Progenitor cell of endocrine pancreas (in vitro differentiated cells): ENCODE measurements at regions not wholly inside any gene's neighbourhood (a gene's known extent, or its start where the extent isn't known, plus 50 kb on each side); places are given as distances from the start of the nearest gene placed in this dataset.

Experiments
- DNase-seq: peaks from one replicate; pipeline ENCODE4 v3.0.0; 2021; ENCODE audit warnings: low spot score; ENCODE audit not compliant: unreplicated experiment
- H3K27ac Mint-ChIP-seq: 2 replicates; pipeline ENCODE4 v1.8.0; 2021; ENCODE audit warnings: mild to moderate bottlenecking, moderate library complexity, mixed read lengths
- H3K27me3 Mint-ChIP-seq: 2 replicates; pipeline ENCODE4 v1.8.0; 2021; ENCODE audit warnings: mixed read lengths
- H3K36me3 Mint-ChIP-seq: 2 replicates; pipeline ENCODE4 v1.8.0; 2022; ENCODE audit warnings: mixed read lengths; ENCODE audit not compliant: insufficient read depth
- H3K4me1 Mint-ChIP-seq: 2 replicates; pipeline ENCODE4 v1.8.0; 2021; ENCODE audit warnings: low read depth, mixed read lengths
- H3K4me3 Mint-ChIP-seq: 2 replicates; pipeline ENCODE4 v1.8.0; 2021; ENCODE audit warnings: low read depth, mild to moderate bottlenecking, moderate library complexity, mixed read lengths
- H3K9me3 Mint-ChIP-seq: 2 replicates; pipeline ENCODE4 v1.8.0; 2021; ENCODE audit warnings: low read depth, mixed read lengths
- TF ChIP-seq, protein P1 (sequence below): fragments of 200-600 bp; sonication (generic); IDR thresholded peaks from one replicate; pipeline ENCODE4 v1.5.0; 2021; ENCODE audit warnings: antibody characterized with exemption, mild to moderate bottlenecking; ENCODE audit not compliant: unreplicated experiment

DNA sequence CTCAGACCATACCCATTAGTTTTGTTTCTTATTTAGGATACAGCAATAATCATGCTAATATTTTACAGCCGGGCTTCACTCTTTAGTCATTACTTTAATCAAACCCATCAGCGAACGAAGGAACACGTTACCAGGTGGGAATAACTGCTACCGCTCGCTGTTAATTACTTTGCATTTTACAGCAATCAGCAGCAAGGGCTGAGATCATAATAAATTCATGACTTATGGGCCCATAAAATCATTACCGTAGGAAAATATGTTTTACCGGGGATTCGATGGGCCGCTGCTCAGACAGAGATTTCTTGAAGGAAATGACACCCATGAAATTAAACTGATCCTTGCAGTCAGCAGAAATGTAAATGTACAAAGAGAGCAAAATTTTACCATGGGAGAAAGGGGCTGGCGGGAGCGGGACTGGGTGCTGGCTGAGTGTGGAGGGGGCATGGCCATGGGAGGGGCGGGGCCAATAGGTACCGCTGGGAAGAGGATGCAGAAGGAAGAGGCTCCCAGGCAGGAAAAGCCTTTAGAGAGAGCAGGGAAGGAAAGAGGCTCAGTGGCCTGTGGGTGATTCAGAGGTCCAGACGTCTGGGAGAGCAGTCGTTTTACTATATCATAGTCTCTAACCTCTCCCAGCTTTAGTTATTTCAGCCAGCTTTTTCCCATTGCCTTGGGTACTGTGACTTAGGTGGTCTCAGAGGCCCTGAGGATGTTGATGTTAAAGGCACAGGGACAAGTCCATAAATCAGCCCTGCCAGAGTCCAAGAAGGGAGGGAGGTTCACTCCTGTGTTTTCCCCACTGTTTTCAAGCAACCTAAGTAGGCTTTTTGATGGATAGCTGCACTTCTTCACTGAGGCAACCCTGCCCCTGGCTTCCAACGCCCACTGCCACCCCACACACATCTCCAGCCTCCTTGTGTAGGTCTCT lies 258.9 kb downstream of the SEC16B start:
- Mint-ChIP-seq H3K4me1 (peaks cover 1% of the 10 kb centered on the region), H3K9me3 (no peaks in the 10 kb centered on the region), H3K36me3 (no peaks in the 10 kb centered on the region), H3K4me3 (no peak overlapping the region), H3K27ac (no peak overlapping the region), H3K27me3 (peaks cover 5% of the 10 kb centered on the region)
- DNase-seq = no peak
- TF ChIP-seq, protein P1, sequence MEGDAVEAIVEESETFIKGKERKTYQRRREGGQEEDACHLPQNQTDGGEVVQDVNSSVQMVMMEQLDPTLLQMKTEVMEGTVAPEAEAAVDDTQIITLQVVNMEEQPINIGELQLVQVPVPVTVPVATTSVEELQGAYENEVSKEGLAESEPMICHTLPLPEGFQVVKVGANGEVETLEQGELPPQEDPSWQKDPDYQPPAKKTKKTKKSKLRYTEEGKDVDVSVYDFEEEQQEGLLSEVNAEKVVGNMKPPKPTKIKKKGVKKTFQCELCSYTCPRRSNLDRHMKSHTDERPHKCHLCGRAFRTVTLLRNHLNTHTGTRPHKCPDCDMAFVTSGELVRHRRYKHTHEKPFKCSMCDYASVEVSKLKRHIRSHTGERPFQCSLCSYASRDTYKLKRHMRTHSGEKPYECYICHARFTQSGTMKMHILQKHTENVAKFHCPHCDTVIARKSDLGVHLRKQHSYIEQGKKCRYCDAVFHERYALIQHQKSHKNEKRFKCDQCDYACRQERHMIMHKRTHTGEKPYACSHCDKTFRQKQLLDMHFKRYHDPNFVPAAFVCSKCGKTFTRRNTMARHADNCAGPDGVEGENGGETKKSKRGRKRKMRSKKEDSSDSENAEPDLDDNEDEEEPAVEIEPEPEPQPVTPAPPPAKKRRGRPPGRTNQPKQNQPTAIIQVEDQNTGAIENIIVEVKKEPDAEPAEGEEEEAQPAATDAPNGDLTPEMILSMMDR = no peak

GRCh38 chr1:177708406-177708805 lies 261.5 kb downstream of the SEC16B start:
- H3K4me1 Mint-ChIP-seq = peaks cover 1% of the 10 kb centered on the region
- TF ChIP-seq, protein P1 = no peak
- H3K27me3 Mint-ChIP-seq = peaks cover 6% of the 10 kb centered on the region
- H3K9me3 Mint-ChIP-seq = no peaks in the 10 kb centered on the region
- H3K27ac Mint-ChIP-seq = no peak overlapping the region
- H3K36me3 Mint-ChIP-seq = no peaks in the 10 kb centered on the region
- no peak overlapping the region for H3K4me3 Mint-ChIP-seq
- DNase-seq = no peak

- Mint-ChIP-seq H3K4me3 (no peak overlapping the region), H3K9me3 (no peaks in the 10 kb centered on the region), H3K4me1 (peaks cover 5% of the 10 kb centered on the region), H3K27ac (no peak overlapping the region), H3K27me3 (peaks cover 4% of the 10 kb centered on the region), H3K36me3 (no peaks in the 10 kb centered on the region)
- TF ChIP-seq, protein P1 = no peak
- DNase-seq = no peak
Observed at GRCh38 chr1:177706977-177707376, 262.9 kb downstream of the SEC16B start.

- H3K27ac Mint-ChIP-seq = no peak overlapping the region
- H3K4me1 Mint-ChIP-seq = peaks cover 9% of the 10 kb centered on the region
- peaks cover 4% of the 10 kb centered on the region for H3K27me3 Mint-ChIP-seq
- TF ChIP-seq, protein P1 = no peak
- no peaks in the 10 kb centered on the region for H3K36me3 Mint-ChIP-seq
- DNase-seq = no peak
- H3K9me3 Mint-ChIP-seq = no peaks in the 10 kb centered on the region
- H3K4me3 Mint-ChIP-seq = no peak overlapping the region
Observed at GRCh38 chr1:177705839-177706238, 264.0 kb downstream of the SEC16B start.

GRCh38 chr1:177703888-177704446 lies 265.9 kb downstream of the SEC16B start:
- TF ChIP-seq, protein P1 = no peak
- no peak for DNase-seq
- H3K4me3 Mint-ChIP-seq = no peak overlapping the region

More at GRCh38 chr1:177703888-177704446, 265.9 kb downstream of the SEC16B start:
- no peaks in the 10 kb centered on the region for H3K36me3 Mint-ChIP-seq
- H3K27me3 Mint-ChIP-seq = peaks cover 4% of the 10 kb centered on the region
- H3K9me3 Mint-ChIP-seq = no peaks in the 10 kb centered on the region
- H3K4me1 Mint-ChIP-seq = peaks cover 9% of the 10 kb centered on the region
- H3K27ac Mint-ChIP-seq = no peak overlapping the region
